SK-N-SH (cell line): ENCODE measurements at regions not wholly inside any gene's neighbourhood (a gene's known extent, or its start where the extent isn't known, plus 50 kb on each side); places are given as distances from the start of the nearest gene placed in this dataset.
A peak's percentile ranks its signal among the peaks of the same experiment; 100 is the strongest.

Experiments
- CHD2 ChIP-seq: fragments of 150-350 bp; IDR thresholded peaks from 2 replicates; pipeline ENCODE4 v1.6.1; 2018; ENCODE audit warnings: low read length; ENCODE audit not compliant: partially characterized antibody
- FOXM1 ChIP-seq: IDR thresholded peaks from 2 replicates; pipeline ENCODE4 v1.4.0; 2012; ENCODE audit warnings: low read depth, mild to moderate bottlenecking
- JUND ChIP-seq: IDR thresholded peaks from 2 replicates; pipeline ENCODE4 v1.4.0; 2012
- MEF2A ChIP-seq: IDR thresholded peaks from 2 replicates; pipeline ENCODE4 v1.4.0; 2012; ENCODE audit warnings: low read depth, borderline replicate concordance
- MXI1 ChIP-seq: IDR thresholded peaks from 2 replicates; pipeline ENCODE4 v1.6.1; 2012; ENCODE audit warnings: mild to moderate bottlenecking, low read depth, low read length, improper control_type of control experiment
- NFIC ChIP-seq: IDR thresholded peaks from 2 replicates; pipeline ENCODE4 v1.4.0; 2012; ENCODE audit warnings: borderline replicate concordance
- POLR2AphosphoS5 ChIP-seq: IDR thresholded peaks from 2 replicates; pipeline ENCODE4 v1.6.1; 2012; ENCODE audit warnings: low read depth, low read length
- RCOR1 ChIP-seq: fragments of 150-350 bp; IDR thresholded peaks from 2 replicates; pipeline ENCODE4 v1.6.1; 2017; ENCODE audit warnings: antibody characterized with exemption, low read length
- RXRA ChIP-seq: IDR thresholded peaks from 2 replicates; pipeline ENCODE4 v1.4.0; 2012; ENCODE audit warnings: low read depth, mild to moderate bottlenecking, borderline replicate concordance
- SMC3 ChIP-seq: IDR thresholded peaks from 2 replicates; pipeline ENCODE4 v1.6.1; 2012; ENCODE audit warnings: low read depth, low read length, improper control_type of control experiment
- TAF1 ChIP-seq: IDR thresholded peaks from 2 replicates; pipeline ENCODE4 v1.6.1; 2012; ENCODE audit warnings: low read depth, mild to moderate bottlenecking, low read length, moderate library complexity, borderline replicate concordance
- TF ChIP-seq, protein P1 (sequence below): fragments of 200-600 bp; sonication (generic); IDR thresholded peaks from 2 replicates; pipeline ENCODE4 v1.6.1; 2017; ENCODE audit warnings: antibody characterized with exemption, mild to moderate bottlenecking, moderate library complexity
- TF ChIP-seq, protein P2 (sequence below): IDR thresholded peaks from 2 replicates; pipeline ENCODE4 v1.4.0; 2012; ENCODE audit warnings: low read depth
- TF ChIP-seq, protein P3 (sequence below): fragments of 150-350 bp; IDR thresholded peaks from 2 replicates; pipeline ENCODE4 v1.6.1; 2017; ENCODE audit warnings: antibody characterized with exemption, low read length, low read depth, borderline replicate concordance

DNA sequence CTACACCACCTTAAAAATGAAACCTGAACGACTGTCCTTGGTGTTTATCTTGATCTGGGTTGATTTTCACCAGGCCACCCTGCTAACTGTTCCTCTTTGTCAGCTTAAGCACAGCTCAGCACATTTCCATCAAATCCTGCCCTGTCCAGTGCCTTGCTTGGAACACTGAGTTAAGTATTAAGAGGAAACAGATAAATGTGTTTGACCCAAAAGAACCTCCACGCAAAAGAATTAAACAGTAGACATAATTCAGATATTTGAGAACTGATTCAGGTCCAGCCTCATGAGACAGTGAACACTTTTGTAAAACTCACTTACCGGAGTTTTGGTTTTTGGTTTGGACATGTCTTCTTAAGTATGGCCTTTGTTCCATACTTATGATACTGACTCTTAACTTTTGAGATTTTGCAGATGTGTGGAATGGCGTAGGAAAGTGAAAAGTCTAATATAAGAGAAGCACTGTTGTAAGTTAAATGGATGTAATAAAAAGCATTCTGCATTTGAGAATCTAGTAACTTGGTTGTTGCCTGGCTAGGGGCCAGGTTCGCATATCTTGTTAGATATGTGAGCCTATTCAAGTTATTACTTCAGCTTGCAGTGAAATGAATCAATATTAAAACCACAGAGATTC, 88.9 kb upstream of the SERPINE2 start:
- TF ChIP-seq, protein P1, sequence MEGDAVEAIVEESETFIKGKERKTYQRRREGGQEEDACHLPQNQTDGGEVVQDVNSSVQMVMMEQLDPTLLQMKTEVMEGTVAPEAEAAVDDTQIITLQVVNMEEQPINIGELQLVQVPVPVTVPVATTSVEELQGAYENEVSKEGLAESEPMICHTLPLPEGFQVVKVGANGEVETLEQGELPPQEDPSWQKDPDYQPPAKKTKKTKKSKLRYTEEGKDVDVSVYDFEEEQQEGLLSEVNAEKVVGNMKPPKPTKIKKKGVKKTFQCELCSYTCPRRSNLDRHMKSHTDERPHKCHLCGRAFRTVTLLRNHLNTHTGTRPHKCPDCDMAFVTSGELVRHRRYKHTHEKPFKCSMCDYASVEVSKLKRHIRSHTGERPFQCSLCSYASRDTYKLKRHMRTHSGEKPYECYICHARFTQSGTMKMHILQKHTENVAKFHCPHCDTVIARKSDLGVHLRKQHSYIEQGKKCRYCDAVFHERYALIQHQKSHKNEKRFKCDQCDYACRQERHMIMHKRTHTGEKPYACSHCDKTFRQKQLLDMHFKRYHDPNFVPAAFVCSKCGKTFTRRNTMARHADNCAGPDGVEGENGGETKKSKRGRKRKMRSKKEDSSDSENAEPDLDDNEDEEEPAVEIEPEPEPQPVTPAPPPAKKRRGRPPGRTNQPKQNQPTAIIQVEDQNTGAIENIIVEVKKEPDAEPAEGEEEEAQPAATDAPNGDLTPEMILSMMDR, result no peak
- TF ChIP-seq FOXM1, result no peak
- TF ChIP-seq, protein P2, sequence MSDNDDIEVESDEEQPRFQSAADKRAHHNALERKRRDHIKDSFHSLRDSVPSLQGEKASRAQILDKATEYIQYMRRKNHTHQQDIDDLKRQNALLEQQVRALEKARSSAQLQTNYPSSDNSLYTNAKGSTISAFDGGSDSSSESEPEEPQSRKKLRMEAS, result no peak
- TF ChIP-seq NFIC, result peak; percentile 37
- TF ChIP-seq, protein P3, sequence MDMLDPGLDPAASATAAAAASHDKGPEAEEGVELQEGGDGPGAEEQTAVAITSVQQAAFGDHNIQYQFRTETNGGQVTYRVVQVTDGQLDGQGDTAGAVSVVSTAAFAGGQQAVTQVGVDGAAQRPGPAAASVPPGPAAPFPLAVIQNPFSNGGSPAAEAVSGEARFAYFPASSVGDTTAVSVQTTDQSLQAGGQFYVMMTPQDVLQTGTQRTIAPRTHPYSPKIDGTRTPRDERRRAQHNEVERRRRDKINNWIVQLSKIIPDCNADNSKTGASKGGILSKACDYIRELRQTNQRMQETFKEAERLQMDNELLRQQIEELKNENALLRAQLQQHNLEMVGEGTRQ, result no peak
- no peak for TF ChIP-seq MEF2A
- TF ChIP-seq CHD2, result no peak
- no peak for TF ChIP-seq RCOR1
- 0 out of 2 replicates have a peak, but pooled peaks have one; percentile 8 for TF ChIP-seq JUND
- no peak for TF ChIP-seq SMC3
- TF ChIP-seq MXI1, result no peak
- no peak for TF ChIP-seq RXRA
- no peak for TF ChIP-seq POLR2AphosphoS5
- TF ChIP-seq TAF1, result no peak
